GM13977 (cell line): ENCODE measurements at regions not wholly inside any gene's neighbourhood (a gene's known extent, or its start where the extent isn't known, plus 50 kb on each side); places are given as distances from the start of the nearest gene placed in this dataset.

Experiments
- DNase-seq: peaks from one replicate; pipeline ENCODE4 v3.0.0; 2012; ENCODE audit warnings: low spot score
- CTCF ChIP-seq: IDR thresholded peaks from 2 replicates; pipeline ENCODE4 v1.5.1; 2012; ENCODE audit warnings: mild to moderate bottlenecking, control low read depth; ENCODE audit not compliant: insufficient read depth; ENCODE audit errors: extremely low read depth, missing control alignments
- in situ Hi-C: fragments of 300-500 bp; cut with MboI; formaldehyde crosslinking; loops from one replicate; pipeline ENCODE4 v1.12.0; 2022; ENCODE audit warnings: low sequenced_read_pairs, low pct_unique_long_range_greater_than_20kb, mixed read lengths, inconsistent platforms; ENCODE audit not compliant: unreplicated experiment

GRCh38 chr2:234292962-234293243 lies 204.0 kb downstream of the ARL4C start:
- DNase-seq: no peak

GRCh38 chr2:234292205-234292961 lies 204.5 kb downstream of the ARL4C start:
- peak; percentile 36 for DNase-seq
- in situ Hi-C loops: no loop called here

More at GRCh38 chr2:234292962-234293243, 204.0 kb downstream of the ARL4C start:
- TF ChIP-seq CTCF: no peak
- in situ Hi-C loops: no loop called here

GRCh38 chr2:234291765-234292204 lies 205.1 kb downstream of the ARL4C start:
- TF ChIP-seq CTCF: no peak
- in situ Hi-C loops: no loop called here
- no peak for DNase-seq

More at GRCh38 chr2:234292205-234292961, 204.5 kb downstream of the ARL4C start:
- no peak for TF ChIP-seq CTCF

DNA sequence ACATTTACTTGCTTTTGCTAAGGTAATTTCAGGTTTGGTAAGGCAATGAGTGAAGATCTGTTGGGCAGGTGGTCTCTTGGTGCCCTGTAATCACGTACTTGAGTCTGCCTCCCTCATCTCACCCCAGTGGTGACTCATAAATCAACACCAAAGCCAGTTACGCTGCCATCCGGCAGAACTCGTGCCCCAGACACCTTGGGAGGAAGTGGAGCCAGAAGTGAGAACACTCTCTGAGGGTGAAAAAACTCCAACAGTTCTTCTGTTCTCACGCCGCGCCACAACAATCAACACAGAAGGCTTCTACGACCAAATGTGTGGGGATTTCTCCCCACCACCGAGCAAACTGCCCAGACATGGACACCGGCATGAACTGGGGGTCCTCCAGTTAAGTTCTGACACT lies 206.2 kb downstream of the ARL4C start:
- peak; percentile 35 for DNase-seq
- in situ Hi-C loops: no loop called here
- no peak for TF ChIP-seq CTCF

GRCh38 chr2:234289834-234290590 lies 206.9 kb downstream of the ARL4C start:
- DNase-seq: no peak
- in situ Hi-C loops: loop anchor here (10.0 kb wide), 1 partner anchor 155 kb away; no protein-coding TSS in a partner anchor
- TF ChIP-seq CTCF: no peak

GRCh38 chr2:234288974-234289455 lies 207.9 kb downstream of the ARL4C start:
- in situ Hi-C loops: loop anchor here (10.0 kb wide), 1 partner anchor 154 kb away; no protein-coding TSS in a partner anchor
- TF ChIP-seq CTCF: peak; percentile 84
- DNase-seq: peak; percentile 46
